NCI-H1436 treated with DMSO at 0.1 percent for 48 hours (cell line): ENCODE measurements at regions not wholly inside any gene's neighbourhood (a gene's known extent, or its start where the extent isn't known, plus 50 kb on each side); places are given as distances from the start of the nearest gene placed in this dataset.
"Not testable (repeated sequence)": the region's sequence is repeated elsewhere in the genome, so short reads cannot be mapped to it uniquely, and the experiment has no call there.

Experiments
- DNase-seq: peaks from one replicate; lab custom pipeline; 2025; lab: John Stamatoyannopoulos, UW

- no peak for DNase-seq
These were observed 1020.2 kb downstream of the NR2F1-AS1 start for GRCh38 chr5:92560698-92561401.

- no peak for DNase-seq
These were observed 1021.2 kb downstream of the NR2F1-AS1 start for GRCh38 chr5:92559781-92560180.

GRCh38 chr5:92559331-92559730 is 1021.7 kb downstream of the NR2F1-AS1 start:
- no peak for DNase-seq

- no peak for DNase-seq
These were observed 1024.3 kb downstream of the NR2F1-AS1 start for GRCh38 chr5:92556747-92557146.

- no peak for DNase-seq
These were observed 1026.5 kb downstream of the NR2F1-AS1 start for GRCh38 chr5:92554447-92555085.

- no peak for DNase-seq
These were observed 1027.7 kb downstream of the NR2F1-AS1 start for GRCh38 chr5:92553326-92553725.

GRCh38 chr5:92552206-92553160 is 1028.5 kb downstream of the NR2F1-AS1 start:
- peak; percentile 83 for DNase-seq

GRCh38 chr5:92548346-92548745 is 1032.7 kb downstream of the NR2F1-AS1 start:
- no peak for DNase-seq

GRCh38 chr5:92544596-92544995 is 1036.4 kb downstream of the NR2F1-AS1 start:
- no peak for DNase-seq

- no peak for DNase-seq
These were observed 1037.0 kb downstream of the NR2F1-AS1 start for GRCh38 chr5:92544036-92544435.

GRCh38 chr5:92543201-92543600 is 1037.8 kb downstream of the NR2F1-AS1 start:
- no peak for DNase-seq

- DNase-seq = not testable (repeated sequence)
These were observed 1039.0 kb downstream of the NR2F1-AS1 start for GRCh38 chr5:92542017-92542416.

- no peak for DNase-seq
These were observed 1053.5 kb downstream of the NR2F1-AS1 start for GRCh38 chr5:92527311-92528078.

- no peak for DNase-seq
These were observed 1055.9 kb downstream of the NR2F1-AS1 start for GRCh38 chr5:92525131-92525530.

GRCh38 chr5:92519811-92520632 is 1061.0 kb downstream of the NR2F1-AS1 start:
- DNase-seq = no peak

- no peak for DNase-seq
These were observed 1062.6 kb downstream of the NR2F1-AS1 start for GRCh38 chr5:92518318-92518904.

GRCh38 chr5:92514896-92515295 is 1066.1 kb downstream of the NR2F1-AS1 start:
- DNase-seq = no peak

GRCh38 chr5:92513067-92513466 is 1068.0 kb downstream of the NR2F1-AS1 start:
- DNase-seq = no peak

GRCh38 chr5:92508271-92508670 is 1072.7 kb downstream of the NR2F1-AS1 start:
- DNase-seq = no peak

GRCh38 chr5:92505925-92506324 is 1075.1 kb downstream of the NR2F1-AS1 start:
- no peak for DNase-seq
